ENCODE measurements at regions not wholly inside any gene's neighbourhood (a gene's known extent, or its start where the extent isn't known, plus 50 kb on each side); places are given as distances from the start of the nearest gene placed in this dataset.

DNA sequence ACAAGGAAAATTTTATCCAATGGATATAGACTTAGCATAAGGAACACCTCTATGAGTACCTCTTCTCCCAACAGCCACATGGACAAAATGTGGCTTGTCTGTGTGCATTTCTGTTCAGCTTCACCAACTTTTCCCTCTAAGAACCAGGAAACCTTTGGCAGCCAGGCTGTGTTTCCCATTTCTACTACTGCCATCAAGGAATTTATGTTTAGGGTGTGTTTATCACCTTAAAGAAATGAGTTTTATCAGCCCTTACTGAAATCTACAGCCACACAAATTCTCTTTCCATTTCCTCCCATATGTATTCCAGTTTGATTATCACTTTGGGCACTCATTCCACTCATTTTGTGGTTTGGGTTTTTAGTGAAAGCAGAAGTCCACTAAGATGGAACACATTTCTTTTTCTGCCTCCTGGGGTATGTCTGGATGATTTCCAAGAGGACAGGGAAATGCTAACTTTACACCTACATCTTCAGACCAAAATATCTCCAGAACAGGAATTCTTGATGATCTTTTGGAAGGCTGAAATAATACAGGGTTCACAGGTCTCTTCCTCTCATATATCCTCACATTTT, 82.6 kb upstream of the MAOA start:
- no peak overlapping the region for H3K9ac ChIP-seq (ENCODE audit: low read length)
- TF ChIP-seq CTCF (IDR thresholded peaks at IDR 0.05) (no peak), EZH2 (IDR thresholded peaks at IDR 0.05; ENCODE audit: borderline replicate concordance, insufficient read depth, low read depth, low read length, poor library complexity, severe bottlenecking) (no peak)
- peaks cover 0 to 5% (median 0%) of the 10 kb centered on the region in 4 experiments for H3K27me3 ChIP-seq (replicated peaks in 1 of 4; ENCODE audit: control extremely low read depth in 1 of 4, control insufficient read depth in 3 of 4, insufficient read depth in 4 of 4, low read length in 3 of 4)
- Mint-ChIP-seq H3K4me1 (no peaks in the 10 kb centered on the region), H3K4me3 (no peak overlapping the region), H3K27me3 (peaks cover 11% of the 10 kb centered on the region), H3K27ac (no peak overlapping the region), H3K9me3 (ENCODE audit: insufficient read depth) (no peaks in the 10 kb centered on the region)
- H3K4me3 ChIP-seq (ENCODE audit: control extremely low read depth in 1 of 5, extremely low read depth in 1 of 5, insufficient read depth in 1 of 5, low read depth in 2 of 5, low read length in 4 of 5) = no peak overlapping the region
- no peaks in the 10 kb centered on the region for H3K4me1 ChIP-seq (ENCODE audit: control insufficient read depth in 2 of 2, insufficient read depth in 2 of 2, low read length in 2 of 2)
- no peak overlapping the region for H2AFZ ChIP-seq (ENCODE audit: insufficient read depth, low read depth, low read length, poor library complexity, severe bottlenecking)
- H3K79me2 ChIP-seq (ENCODE audit: control insufficient read depth, insufficient read depth, low read length) = no peaks in the 10 kb centered on the region
- no peak for DNase-seq
- ChIA-PET CTCF (no interaction called here), POLR2A (no interaction called here)
- ATAC-seq (ENCODE audit: low read depth) = no peak
- H4K20me1 ChIP-seq (ENCODE audit: control insufficient read depth, insufficient read depth, low read length, poor library complexity, severe bottlenecking) = no peaks in the 10 kb centered on the region
- intact Hi-C loops (cut with micrococcal nuclease) = no loop called here
- no peak overlapping the region for H3K4me2 ChIP-seq (replicated peaks; ENCODE audit: low read depth, low read length, poor library complexity, severe bottlenecking)
- H3K36me3 ChIP-seq (replicated peaks in 1 of 2; ENCODE audit: control extremely low read depth in 1 of 2, control insufficient read depth in 1 of 2, extremely low read depth in 1 of 2, insufficient read depth in 2 of 2, low read length in 1 of 2) = no peaks in the 10 kb centered on the region
- no peaks in the 10 kb centered on the region for H3K9me3 ChIP-seq (ENCODE audit: control extremely low read depth in 1 of 3, control insufficient read depth in 2 of 3, insufficient read depth in 1 of 3, low read length in 2 of 3)
- no peak overlapping the region for H3K27ac ChIP-seq (ENCODE audit: low read length in 2 of 2)

DNA sequence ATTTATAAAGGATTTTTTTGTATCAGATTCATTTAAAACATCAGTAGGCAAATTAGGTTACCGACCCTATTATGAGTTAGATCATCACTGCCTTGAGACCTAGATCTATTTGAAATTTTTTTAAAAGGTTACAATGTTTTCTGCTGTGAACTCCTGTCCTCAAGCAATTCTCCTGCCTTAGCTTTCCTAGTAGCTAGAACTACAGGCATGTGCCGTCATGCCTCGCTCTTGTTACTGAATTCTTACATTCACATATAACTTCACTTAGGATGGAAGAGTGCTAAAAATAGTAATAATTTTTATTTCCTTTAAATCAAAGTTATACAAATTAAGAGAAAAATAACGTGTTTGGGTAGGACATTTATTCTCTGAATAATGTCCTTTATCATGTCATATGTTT, 75.5 kb upstream of the MAOA start:
- no peak overlapping the region for H2AFZ ChIP-seq (ENCODE audit: insufficient read depth, low read depth, low read length, poor library complexity, severe bottlenecking)
- intact Hi-C loops (cut with micrococcal nuclease) = no loop called here
- H3K4me1 ChIP-seq (ENCODE audit: control insufficient read depth in 2 of 2, insufficient read depth in 2 of 2, low read length in 2 of 2) = no peaks in the 10 kb centered on the region
- H3K4me3 Mint-ChIP-seq = no peak overlapping the region
- no peaks in the 10 kb centered on the region for H4K20me1 ChIP-seq (ENCODE audit: control insufficient read depth, insufficient read depth, low read length, poor library complexity, severe bottlenecking)
- H3K9me3 ChIP-seq (ENCODE audit: control extremely low read depth in 1 of 3, control insufficient read depth in 2 of 3, insufficient read depth in 1 of 3, low read length in 2 of 3) = no peaks in the 10 kb centered on the region
- no peak overlapping the region for H3K4me2 ChIP-seq (replicated peaks; ENCODE audit: low read depth, low read length, poor library complexity, severe bottlenecking)
- DNase-seq = no peak
- H3K79me2 ChIP-seq (ENCODE audit: control insufficient read depth, insufficient read depth, low read length) = no peaks in the 10 kb centered on the region
- H3K27ac ChIP-seq (ENCODE audit: low read length in 2 of 2) = no peak overlapping the region
- no peak overlapping the region for H3K27ac Mint-ChIP-seq
- CTCF ChIA-PET = no interaction called here
- TF ChIP-seq EZH2 (IDR thresholded peaks at IDR 0.05; ENCODE audit: borderline replicate concordance, insufficient read depth, low read depth, low read length, poor library complexity, severe bottlenecking) (no peak), CTCF (IDR thresholded peaks at IDR 0.05) (no peak)
- no peak overlapping the region for H3K4me3 ChIP-seq (ENCODE audit: control extremely low read depth in 1 of 5, extremely low read depth in 1 of 5, insufficient read depth in 1 of 5, low read depth in 2 of 5, low read length in 4 of 5)
- WGBS (ENCODE audit: insufficient coverage) = no CpG with 5 or more reads among the region's 4 CpGs
- POLR2A ChIA-PET = no interaction called here
- no peaks in the 10 kb centered on the region for H3K9me3 Mint-ChIP-seq (ENCODE audit: insufficient read depth)
- peaks cover 0 to 11% (median 0%) of the 10 kb centered on the region in 4 experiments for H3K27me3 ChIP-seq (replicated peaks in 1 of 4; ENCODE audit: control extremely low read depth in 1 of 4, control insufficient read depth in 3 of 4, insufficient read depth in 4 of 4, low read length in 3 of 4)
- ATAC-seq (ENCODE audit: low read depth) = no peak
- H3K4me1 Mint-ChIP-seq = no peaks in the 10 kb centered on the region
- peaks cover 8% of the 10 kb centered on the region for H3K27me3 Mint-ChIP-seq
- H3K36me3 ChIP-seq (replicated peaks in 1 of 2; ENCODE audit: control extremely low read depth in 1 of 2, control insufficient read depth in 1 of 2, extremely low read depth in 1 of 2, insufficient read depth in 2 of 2, low read length in 1 of 2) = no peaks in the 10 kb centered on the region
- no peak overlapping the region for H3K9ac ChIP-seq (ENCODE audit: low read length)

Data from B cell (primary cell).